ENCODE measurements at regions not wholly inside any gene's neighbourhood (a gene's known extent, or its start where the extent isn't known, plus 50 kb on each side); places are given as distances from the start of the nearest gene placed in this dataset.
"Not testable (repeated sequence)": the region's sequence is repeated elsewhere in the genome, so short reads cannot be mapped to it uniquely, and the experiment has no call there.

- no peak for DNase-seq
Measured at GRCh38 chr22:49657974-49658590, 169.6 kb downstream of the BRD1 start.

DNA sequence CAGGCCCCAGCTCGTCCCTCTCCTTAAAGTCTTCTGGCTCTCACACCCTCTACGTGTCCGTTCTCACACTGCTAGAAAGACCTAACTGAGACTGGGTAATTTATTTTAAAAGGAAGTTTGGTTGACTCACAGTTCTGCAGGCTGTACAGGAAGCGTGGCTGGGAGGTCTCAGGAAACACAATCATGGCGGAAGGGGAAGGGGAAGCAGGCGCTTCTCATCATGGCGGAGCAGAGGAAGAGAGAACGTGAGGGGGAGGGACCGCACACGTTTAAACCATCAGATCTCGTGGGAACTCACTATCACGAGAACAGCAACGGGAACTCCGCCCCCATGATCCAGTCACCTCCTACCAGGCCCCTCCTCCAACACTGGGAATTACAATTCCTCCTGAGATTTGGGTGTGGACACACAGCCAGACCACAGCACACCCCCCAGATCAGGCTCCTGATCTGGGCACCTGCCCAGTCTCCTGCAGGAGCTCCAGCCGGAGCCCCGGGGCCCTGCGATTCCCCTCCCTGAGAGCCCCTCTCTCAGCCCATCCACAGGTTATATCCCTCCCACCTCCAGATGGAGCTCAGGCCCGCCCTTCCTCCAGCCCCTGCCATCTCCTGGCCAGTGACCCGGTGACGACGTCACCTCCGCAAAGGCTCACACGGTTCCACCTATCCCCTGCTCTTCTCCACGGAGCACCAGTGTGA, 170.2 kb downstream of the BRD1 start:
- no peak for DNase-seq

- DNase-seq, result not testable (repeated sequence)
Measured at GRCh38 chr22:49656883-49657274, 170.8 kb downstream of the BRD1 start.

DNA sequence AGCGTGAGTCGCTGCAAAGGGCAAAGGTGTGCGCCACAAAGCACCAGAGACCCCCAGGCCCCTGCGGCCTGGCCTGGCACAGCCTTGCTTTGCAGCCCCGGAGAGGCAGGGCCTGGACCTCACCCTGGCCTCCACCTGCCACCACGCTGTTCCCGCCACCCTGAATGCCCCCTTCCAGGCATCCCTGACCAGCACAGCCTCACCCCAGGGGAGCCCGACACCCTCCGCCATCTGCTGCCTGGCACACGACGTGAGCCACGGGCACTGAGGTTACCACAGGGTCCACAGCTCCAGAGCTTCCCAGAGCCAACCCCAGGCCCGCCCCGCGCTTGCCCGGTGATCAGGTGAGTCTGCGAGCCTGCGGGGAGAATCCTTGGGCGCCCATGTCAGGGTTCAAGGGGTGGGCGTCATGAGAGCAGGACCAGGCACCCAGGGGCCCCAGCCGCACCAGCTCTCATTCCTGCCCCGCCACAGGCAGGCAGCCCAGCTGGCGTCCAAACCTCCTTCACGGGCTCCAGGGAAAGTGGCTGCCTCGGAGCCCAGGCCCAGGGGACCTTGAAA, 171.3 kb downstream of the BRD1 start:
- no peak for DNase-seq

DNA sequence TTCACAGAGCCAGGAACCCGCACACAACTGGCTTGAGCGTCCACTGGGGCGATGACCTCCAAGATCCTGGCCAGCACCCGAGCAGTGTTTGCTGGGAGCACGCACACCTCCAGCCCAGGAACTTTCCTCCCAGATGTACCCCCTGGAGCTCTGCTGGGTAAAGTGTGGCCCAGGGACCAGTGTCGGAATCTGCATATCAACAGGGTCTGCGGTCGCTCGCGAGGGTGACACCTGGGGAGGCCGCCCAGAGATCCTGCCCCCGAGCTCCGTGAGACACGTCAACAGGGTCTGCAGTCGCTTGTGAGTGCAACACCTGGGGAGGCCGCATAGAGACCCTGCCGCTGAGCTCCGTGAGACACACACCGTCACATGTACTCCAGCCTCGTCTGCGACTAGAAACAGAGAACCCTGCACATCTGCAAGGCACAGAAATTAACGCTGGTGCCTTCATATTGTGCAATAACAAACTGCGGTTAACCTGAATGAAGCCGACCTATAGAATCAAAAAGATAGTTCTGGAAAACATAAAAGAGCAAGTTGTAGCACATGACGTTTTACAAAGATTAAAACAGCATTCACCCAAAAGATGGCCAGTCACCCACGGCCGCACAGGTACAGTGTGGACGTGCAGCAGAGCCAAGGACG, 172.4 kb downstream of the BRD1 start:
- DNase-seq, result no peak

DNA sequence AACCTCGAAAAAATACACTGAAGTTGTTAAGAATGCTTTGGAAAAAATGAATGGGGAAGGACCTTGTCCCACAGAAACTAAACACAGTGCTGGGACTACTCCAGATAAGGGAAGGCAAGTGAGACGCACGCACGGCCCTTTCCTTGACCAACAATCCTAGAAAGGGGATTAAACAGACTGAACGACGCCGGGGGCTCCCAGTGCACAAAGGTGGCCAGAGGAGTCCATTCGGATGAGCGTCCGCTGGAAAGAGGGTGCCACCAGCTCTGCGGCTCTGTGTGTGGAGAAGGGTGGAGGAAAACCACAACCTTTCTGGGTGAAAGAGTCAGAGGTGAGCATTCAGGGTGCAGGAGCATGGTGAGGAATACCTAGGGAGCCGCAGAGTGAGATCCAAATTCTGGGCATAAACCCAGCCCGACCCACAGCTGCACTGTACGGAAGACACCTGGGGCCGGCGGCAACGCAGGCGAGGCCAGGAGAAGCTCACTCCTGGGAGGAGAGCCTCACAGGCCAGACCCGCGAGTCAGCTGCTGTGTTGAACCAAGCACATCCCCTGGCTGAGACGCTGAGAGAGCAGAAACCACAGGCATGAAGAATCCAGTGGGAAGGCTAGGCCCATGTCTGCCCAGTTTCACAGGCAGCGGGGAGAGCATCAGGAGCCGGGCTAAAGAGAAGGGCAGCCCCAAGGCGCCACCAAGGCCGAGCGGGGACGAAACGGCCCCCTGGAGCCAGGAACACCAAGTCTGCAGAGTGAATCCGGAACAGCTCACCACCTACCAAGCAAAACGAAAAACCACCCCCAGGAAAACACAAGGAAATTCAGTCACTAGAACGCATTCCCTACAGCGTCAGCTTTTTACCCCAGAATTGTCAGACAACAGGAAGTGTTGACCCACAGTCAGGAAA, 177.1 kb downstream of the BRD1 start:
- no peak for DNase-seq

DNA sequence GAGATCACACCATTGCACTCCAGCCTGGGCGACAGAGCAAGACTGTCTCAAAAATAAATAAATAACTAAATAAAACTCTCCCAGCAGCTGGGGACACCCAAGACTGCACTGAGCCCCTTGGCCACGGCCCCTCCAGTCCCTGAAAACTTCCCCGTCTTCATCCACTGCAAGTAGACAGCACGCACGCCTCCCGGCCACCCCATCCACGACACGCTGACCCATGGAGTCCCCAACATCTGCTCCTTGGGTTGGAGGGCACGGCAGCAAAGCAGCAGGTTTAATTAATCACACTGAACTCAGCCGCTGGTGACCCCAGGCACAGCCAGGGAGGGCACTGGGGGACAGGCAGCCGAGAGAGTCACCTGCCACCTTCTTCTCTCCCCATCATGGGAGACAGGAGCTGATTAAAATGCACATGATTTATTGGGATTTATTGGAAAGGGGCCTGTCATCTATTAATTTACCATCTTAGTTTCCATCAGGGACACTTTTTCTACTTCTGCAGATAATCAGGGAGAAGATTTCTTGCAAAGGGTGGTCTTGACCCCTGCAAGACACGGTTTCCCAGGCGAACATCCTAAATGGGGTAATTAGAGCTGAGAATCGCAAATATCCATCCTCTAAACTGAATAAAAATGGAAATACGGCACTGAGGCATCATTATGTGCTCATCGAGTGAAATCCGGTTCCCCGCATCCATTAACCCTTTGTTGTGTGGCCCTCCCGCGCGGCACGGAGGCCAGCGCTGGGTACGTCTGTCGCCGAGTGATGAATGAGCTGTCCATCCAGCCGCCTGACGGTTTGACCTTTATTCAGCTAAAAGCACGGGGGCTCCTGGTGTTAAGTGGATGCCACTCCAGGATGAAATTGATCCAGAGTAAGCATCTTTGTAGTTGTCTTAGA, 178.3 kb downstream of the BRD1 start:
- DNase-seq, result no peak

- no peak for DNase-seq
Measured at GRCh38 chr22:49648053-49648452, 179.6 kb downstream of the BRD1 start.

- DNase-seq, result no peak
Measured at GRCh38 chr22:49647627-49648026, 180.0 kb downstream of the BRD1 start.

- DNase-seq, result no peak
Measured at GRCh38 chr22:49646876-49647275, 180.8 kb downstream of the BRD1 start.

- no peak for DNase-seq
Measured at GRCh38 chr22:49645791-49646550, 181.7 kb downstream of the BRD1 start.

DNA sequence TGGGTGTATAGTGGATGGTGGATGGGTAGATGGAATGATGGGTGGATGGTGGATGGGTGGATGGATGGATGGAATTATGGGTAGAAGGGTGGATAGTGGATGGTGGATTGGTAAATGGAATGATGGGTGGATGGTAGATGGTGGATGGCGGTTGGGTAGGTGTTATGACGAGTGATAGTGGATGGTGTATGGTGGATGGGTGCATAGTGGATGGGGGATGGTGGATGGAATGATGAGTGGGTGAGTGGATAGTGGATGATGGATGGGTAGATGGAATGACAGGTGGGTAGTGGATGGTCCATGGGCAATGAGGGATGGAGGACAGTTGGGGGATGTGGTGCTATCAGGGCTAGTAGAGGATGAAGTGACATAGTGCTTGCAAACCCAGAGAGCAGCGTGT, 182.4 kb downstream of the BRD1 start:
- DNase-seq, result no peak

DNA sequence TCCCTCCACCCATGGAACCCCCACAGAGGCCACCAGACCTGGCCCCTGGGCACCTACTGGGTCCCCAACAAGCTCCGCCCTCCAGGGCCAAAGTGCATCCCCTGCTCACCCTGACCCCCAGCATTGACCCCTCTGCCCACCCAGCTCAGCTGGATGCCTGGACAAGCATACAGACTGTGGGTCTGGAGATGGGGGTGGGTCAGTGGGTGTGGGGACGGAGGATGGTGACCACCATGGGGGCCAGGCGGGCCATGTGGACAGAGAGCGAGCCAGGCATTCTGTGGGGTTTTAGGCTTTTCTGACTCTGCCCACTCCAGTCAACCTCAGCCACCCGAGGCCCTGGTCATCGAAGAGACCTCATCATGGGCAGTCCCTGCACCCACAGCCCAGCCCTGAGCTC, 183.7 kb downstream of the BRD1 start:
- DNase-seq, result no peak

- no peak for DNase-seq
Measured at GRCh38 chr22:49643466-49643865, 184.2 kb downstream of the BRD1 start.

DNA sequence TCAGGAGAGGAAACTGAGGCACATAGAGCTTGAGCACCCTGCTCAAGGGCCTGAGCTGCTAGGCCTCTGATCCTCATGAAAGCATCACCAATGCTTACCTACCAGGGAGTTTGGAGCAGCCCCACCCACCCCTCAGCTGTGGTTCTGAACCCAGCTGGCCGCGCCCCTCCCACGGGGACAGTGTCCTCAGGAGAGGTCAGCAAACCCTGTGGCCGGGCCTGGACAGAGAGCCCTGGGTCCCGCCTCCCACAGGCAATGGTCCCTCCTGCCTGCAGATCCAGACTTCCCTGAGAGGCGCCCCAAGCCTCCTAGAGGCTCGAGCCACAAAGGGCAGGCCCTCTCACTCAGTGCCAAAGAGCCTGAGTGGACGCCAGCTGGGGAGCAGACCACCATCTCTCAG, 184.9 kb downstream of the BRD1 start:
- DNase-seq, result no peak

- no peak for DNase-seq
Measured at GRCh38 chr22:49642331-49642730, 185.3 kb downstream of the BRD1 start.

DNA sequence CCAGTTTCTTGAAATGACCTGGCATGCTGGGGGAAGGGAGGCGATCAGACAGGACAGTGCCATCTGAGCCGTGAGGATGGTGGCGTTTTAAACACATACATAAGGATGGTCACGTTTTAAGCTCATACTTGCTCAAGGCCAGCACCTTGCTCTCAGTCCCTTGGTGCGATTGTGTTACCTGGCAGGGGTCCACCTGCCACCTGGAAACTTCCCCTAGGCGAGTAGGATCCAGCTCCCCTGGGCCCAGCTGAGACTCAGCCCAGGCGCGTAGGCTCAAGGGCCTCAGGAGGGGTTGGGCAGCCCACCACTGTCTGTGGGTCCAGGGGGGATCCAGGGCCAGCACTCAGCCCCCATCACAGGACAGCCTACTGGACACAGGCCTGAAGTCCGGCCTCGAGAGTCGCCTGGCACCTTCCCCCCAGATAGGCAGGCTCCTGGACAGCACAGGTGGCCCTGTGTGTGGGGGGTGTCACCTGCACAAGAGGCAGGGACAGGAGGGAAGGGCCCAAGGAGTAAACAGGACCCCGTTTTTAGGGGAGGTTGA, 185.8 kb downstream of the BRD1 start:
- DNase-seq, result no peak

GRCh38 chr22:49640366-49641095, 187.1 kb downstream of the BRD1 start:
- no peak for DNase-seq

DNA sequence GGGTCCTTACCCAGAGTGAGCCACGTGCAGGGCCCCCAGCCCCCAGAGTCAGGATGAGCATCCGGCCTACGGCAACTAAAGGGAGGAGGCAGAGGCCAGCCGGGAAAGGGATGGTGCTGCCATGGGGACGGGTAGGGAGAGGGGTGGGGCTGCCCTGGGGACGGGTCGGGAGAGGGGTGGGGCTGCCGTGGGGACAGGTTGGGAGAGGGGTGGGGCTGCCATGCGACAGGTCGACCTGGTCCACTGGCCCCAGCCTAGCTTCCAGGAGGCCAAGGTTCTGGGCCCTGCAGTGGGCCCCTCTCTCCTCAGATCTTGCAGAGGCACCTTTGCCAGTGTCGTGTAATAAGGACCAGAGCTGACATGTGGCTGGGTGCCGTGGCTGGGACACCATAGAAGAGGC, 187.7 kb downstream of the BRD1 start:
- no peak for DNase-seq

- DNase-seq, result no peak
Measured at GRCh38 chr22:49638788-49639187, 188.9 kb downstream of the BRD1 start.

Data from SW 1271 (cell line).